ACC112 (cell line): ENCODE measurements at regions not wholly inside any gene's neighbourhood (a gene's known extent, or its start where the extent isn't known, plus 50 kb on each side); places are given as distances from the start of the nearest gene placed in this dataset.

Source experiments
- H2AFZ ChIP-seq: fragments of 200-600 bp; sonication (generic); one replicate; pipeline ENCODE4 v1.6.0; 2017; ENCODE audit warnings: antibody characterized with exemption, low read length; ENCODE audit not compliant: unreplicated experiment
- H3K27ac ChIP-seq: fragments of 200-600 bp; sonication (generic); 2 replicates; pipeline ENCODE4 v1.5.1; 2014; ENCODE audit warnings: low read depth, mild to moderate bottlenecking, antibody characterized with exemption, low read length, moderate library complexity
- H3K27me3 ChIP-seq: fragments of 200-600 bp; sonication (generic); 2 replicates; pipeline ENCODE4 v1.6.1; 2014; ENCODE audit warnings: mild to moderate bottlenecking, antibody characterized with exemption, low read length, moderate library complexity, mixed read lengths; ENCODE audit not compliant: insufficient read depth
- H3K36me3 ChIP-seq: fragments of 200-600 bp; sonication (generic); 2 replicates; pipeline ENCODE4 v1.6.1; 2016; ENCODE audit warnings: mild to moderate bottlenecking, antibody characterized with exemption, low read length, moderate library complexity, mixed read lengths; ENCODE audit not compliant: insufficient read depth
- H3K4me1 ChIP-seq: fragments of 200-600 bp; sonication (generic); one replicate; pipeline ENCODE4 v1.6.1; 2016; ENCODE audit warnings: low read length, mixed read lengths; ENCODE audit not compliant: insufficient read depth, unreplicated experiment, control insufficient read depth
- H3K4me3 ChIP-seq: fragments of 200-600 bp; sonication (generic); 2 replicates; pipeline ENCODE4 v1.5.1; 2014; ENCODE audit warnings: mild to moderate bottlenecking, low read depth, low read length
- H3K79me2 ChIP-seq: fragments of 200-600 bp; sonication (generic); one replicate; pipeline ENCODE4 v1.6.0; 2016; ENCODE audit warnings: low read length; ENCODE audit not compliant: control insufficient read depth, unreplicated experiment, insufficient read depth

- H3K4me1 ChIP-seq: no peaks in the 10 kb centered on the region
- H3K27me3 ChIP-seq: peaks cover 77% of the 10 kb centered on the region
- no peaks in the 10 kb centered on the region for H3K79me2 ChIP-seq
- no peaks in the 10 kb centered on the region for H3K36me3 ChIP-seq
- no peak overlapping the region for H3K4me3 ChIP-seq
- no peak overlapping the region for H3K27ac ChIP-seq
- H2AFZ ChIP-seq: no peak overlapping the region
Measured at GRCh38 chr11:31861011-31861410, 49.9 kb upstream of the PAX6 start.
